Natural killer cell (primary cell): ENCODE measurements at regions not wholly inside any gene's neighbourhood (a gene's known extent, or its start where the extent isn't known, plus 50 kb on each side); places are given as distances from the start of the nearest gene placed in this dataset.

Source experiments
- ATAC-seq, 3 donors: fragments of 150-1000 bp in 2 of 3; fragments of 200-7000 bp in 1 of 3; cut with Tn5 transposase; 1 replicate in 1 of 3; 2 replicates in 2 of 3; pipeline ENCODE4 v1.10.0; 2021; ENCODE audit warnings: mild to moderate bottlenecking in 2 of 3, moderate library complexity in 2 of 3
- DNase-seq, 2 donors: peaks; one replicate each; pipeline versions ENCODE4 v3.0.0 to v3.0.0-alpha.2; 2013 to 2021; ENCODE audit warnings: mixed read lengths in 1 of 2
- H3K27ac ChIP-seq: one replicate; pipeline ENCODE4 v1.5.1; 2013; ENCODE audit warnings: mild to moderate bottlenecking, low read length
- H3K27me3 ChIP-seq: one replicate; pipeline ENCODE4 v1.6.1; 2013; ENCODE audit warnings: low read length; ENCODE audit not compliant: control insufficient read depth, insufficient read depth
- H3K36me3 ChIP-seq: one replicate; pipeline ENCODE4 v1.6.1; 2013; ENCODE audit warnings: low read length; ENCODE audit not compliant: control insufficient read depth, insufficient read depth
- H3K4me1 ChIP-seq: one replicate; pipeline ENCODE4 v1.6.1; 2013; ENCODE audit warnings: low read length; ENCODE audit not compliant: control insufficient read depth, insufficient read depth
- H3K4me3 ChIP-seq: one replicate; pipeline ENCODE4 v1.5.1; 2013; ENCODE audit warnings: low read length
- H3K9me3 ChIP-seq: one replicate; pipeline ENCODE4 v1.6.1; 2013; ENCODE audit warnings: low read length; ENCODE audit not compliant: control insufficient read depth, insufficient read depth
- H3K27ac Mint-ChIP-seq, 2 donors: one replicate each; pipeline ENCODE4 v1.8.0; 2022; ENCODE audit warnings: mild to moderate bottlenecking in 2 of 2, mixed read lengths in 2 of 2, moderate library complexity in 1 of 2
- H3K27me3 Mint-ChIP-seq, 2 donors: one replicate each; pipeline ENCODE4 v1.8.0; 2022; ENCODE audit warnings: low read depth in 2 of 2, mixed read lengths in 2 of 2
- H3K36me3 Mint-ChIP-seq: one replicate; pipeline ENCODE4 v1.8.0; 2022; ENCODE audit warnings: mixed read lengths
- H3K4me1 Mint-ChIP-seq, 2 donors: one replicate each; pipeline ENCODE4 v1.8.0; 2022; ENCODE audit warnings: mixed read lengths in 2 of 2
- H3K4me3 Mint-ChIP-seq: one replicate; pipeline ENCODE4 v1.8.0; 2022; ENCODE audit warnings: mild to moderate bottlenecking, moderate library complexity, mixed read lengths
- H3K9me3 Mint-ChIP-seq, 2 donors: one replicate each; pipeline ENCODE4 v1.8.0; 2022; ENCODE audit warnings: mixed read lengths in 2 of 2
- WGBS: methylation state at CpG from one replicate; pipeline ENCODE4 v1.1.7; 2013; ENCODE audit warnings: missing lambda C conversion rate; ENCODE audit not compliant: insufficient coverage; 5-methylcytosine and 5-hydroxymethylcytosine counted together
- intact Hi-C: fragments of 100-400 bp; cut with micrococcal nuclease; formaldehyde crosslinking; loops from one replicate; pipeline ENCODE4 v1.14.2; 2022
- TF ChIP-seq, protein P1 (sequence below): fragments of 200-600 bp; IDR thresholded peaks from one replicate; pipeline ENCODE4 v1.8.0; 2022; ENCODE audit warnings: antibody characterized with exemption

DNA sequence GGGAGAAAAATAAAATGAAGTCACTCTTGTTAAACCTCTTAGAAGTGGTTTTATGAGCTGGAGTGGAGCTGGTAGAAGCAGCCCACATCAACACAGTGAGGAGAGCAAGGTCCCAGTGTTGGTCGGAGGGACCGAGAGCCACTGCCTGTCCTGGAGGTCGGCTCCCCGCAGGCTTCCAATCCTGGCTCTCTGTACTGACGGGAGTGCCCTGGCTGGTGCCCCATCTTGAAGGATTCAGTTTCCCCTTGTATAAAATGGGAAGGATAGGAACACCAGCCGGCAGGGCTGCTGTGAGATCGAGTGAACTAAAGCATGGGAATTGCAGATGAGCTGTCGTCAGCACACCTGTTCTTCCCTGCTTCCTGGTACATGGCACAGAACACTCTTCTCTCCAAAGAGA lies 104.3 kb upstream of the ID2 start:
- H3K27me3 ChIP-seq = no peaks in the 10 kb centered on the region
- DNase-seq (no peak), ATAC-seq (no peak)
- H3K27ac ChIP-seq = no peak overlapping the region
- WGBS = 85% methylated on average over 8 of the region's 8 CpGs
- Mint-ChIP-seq H3K27ac (peak overlapping the region in 1 of 2 donors; percentile 37), H3K4me3 (no peak overlapping the region), H3K9me3 (no peaks in the 10 kb centered on the region), H3K4me1 (peaks cover 34 to 47% of the 10 kb centered on the region in 2 donors), H3K27me3 (peaks cover 0 to 6% of the 10 kb centered on the region in 2 donors), H3K36me3 (no peaks in the 10 kb centered on the region)
- H3K36me3 ChIP-seq = no peaks in the 10 kb centered on the region
- H3K4me3 ChIP-seq = no peak overlapping the region
- intact Hi-C loops = no loop called here
- TF ChIP-seq, protein P1, sequence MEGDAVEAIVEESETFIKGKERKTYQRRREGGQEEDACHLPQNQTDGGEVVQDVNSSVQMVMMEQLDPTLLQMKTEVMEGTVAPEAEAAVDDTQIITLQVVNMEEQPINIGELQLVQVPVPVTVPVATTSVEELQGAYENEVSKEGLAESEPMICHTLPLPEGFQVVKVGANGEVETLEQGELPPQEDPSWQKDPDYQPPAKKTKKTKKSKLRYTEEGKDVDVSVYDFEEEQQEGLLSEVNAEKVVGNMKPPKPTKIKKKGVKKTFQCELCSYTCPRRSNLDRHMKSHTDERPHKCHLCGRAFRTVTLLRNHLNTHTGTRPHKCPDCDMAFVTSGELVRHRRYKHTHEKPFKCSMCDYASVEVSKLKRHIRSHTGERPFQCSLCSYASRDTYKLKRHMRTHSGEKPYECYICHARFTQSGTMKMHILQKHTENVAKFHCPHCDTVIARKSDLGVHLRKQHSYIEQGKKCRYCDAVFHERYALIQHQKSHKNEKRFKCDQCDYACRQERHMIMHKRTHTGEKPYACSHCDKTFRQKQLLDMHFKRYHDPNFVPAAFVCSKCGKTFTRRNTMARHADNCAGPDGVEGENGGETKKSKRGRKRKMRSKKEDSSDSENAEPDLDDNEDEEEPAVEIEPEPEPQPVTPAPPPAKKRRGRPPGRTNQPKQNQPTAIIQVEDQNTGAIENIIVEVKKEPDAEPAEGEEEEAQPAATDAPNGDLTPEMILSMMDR = no peak
- H3K9me3 ChIP-seq = no peaks in the 10 kb centered on the region
- peaks cover 41% of the 10 kb centered on the region for H3K4me1 ChIP-seq

DNA sequence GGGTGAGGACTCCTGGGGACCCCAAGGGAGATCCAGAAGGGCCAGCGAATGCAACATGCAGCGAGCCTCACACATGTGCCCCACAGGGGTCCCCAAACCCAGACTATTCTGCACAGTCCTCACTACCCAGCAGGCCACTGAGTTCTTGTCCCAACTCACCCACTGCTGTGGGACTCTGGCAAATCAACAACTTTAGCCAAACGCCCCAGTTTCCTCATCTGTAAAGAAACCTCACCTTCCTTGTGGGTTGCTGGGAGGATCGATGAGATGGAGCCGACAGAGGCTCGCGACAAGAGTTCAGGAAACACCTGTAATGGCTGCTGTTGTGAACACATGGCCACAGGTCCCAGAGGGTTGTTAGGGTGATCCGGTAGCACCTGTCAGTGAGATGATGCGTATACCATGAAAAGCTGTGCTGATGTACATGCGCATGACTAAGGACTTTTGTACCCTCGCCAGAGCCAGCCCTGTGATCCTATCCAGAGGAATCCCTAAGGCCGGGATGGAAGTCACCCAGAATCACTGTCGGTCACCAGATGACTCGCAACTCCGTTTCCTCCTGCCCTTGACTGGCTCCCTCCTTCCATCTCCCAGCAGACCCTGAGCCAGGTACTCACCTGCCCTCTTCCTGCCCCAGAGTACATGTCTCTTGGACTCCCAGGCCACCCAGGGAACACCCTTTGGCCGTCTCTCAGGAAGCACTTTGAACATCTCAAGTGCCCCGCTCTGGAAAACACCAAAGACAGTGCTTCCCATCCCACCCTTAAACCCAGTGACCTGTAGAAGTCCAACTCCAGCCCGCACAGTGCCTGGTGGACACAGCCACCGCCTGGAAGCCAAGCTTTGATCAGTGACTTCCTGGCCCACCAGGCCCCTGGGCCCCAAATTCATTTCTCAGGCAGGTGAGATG lies 103.3 kb upstream of the ID2 start:
- peaks cover 34 to 47% of the 10 kb centered on the region in 2 donors for H3K4me1 Mint-ChIP-seq
- H3K27ac Mint-ChIP-seq = no peak overlapping the region
- peaks cover 48% of the 10 kb centered on the region for H3K4me1 ChIP-seq
- intact Hi-C loops = no loop called here
- H3K9me3 Mint-ChIP-seq = no peaks in the 10 kb centered on the region
- H3K4me3 Mint-ChIP-seq = no peak overlapping the region
- H3K27me3 Mint-ChIP-seq = peaks cover 0 to 6% of the 10 kb centered on the region in 2 donors
- no peak overlapping the region for H3K27ac ChIP-seq
- H3K9me3 ChIP-seq = no peaks in the 10 kb centered on the region
- WGBS = 76% methylated on average over 19 of the region's 19 CpGs
- DNase-seq (no peak), ATAC-seq (no peak)
- no peak overlapping the region for H3K4me3 ChIP-seq
- no peaks in the 10 kb centered on the region for H3K36me3 ChIP-seq
- no peaks in the 10 kb centered on the region for H3K27me3 ChIP-seq
- no peaks in the 10 kb centered on the region for H3K36me3 Mint-ChIP-seq
- TF ChIP-seq, protein P1 = no peak

DNA sequence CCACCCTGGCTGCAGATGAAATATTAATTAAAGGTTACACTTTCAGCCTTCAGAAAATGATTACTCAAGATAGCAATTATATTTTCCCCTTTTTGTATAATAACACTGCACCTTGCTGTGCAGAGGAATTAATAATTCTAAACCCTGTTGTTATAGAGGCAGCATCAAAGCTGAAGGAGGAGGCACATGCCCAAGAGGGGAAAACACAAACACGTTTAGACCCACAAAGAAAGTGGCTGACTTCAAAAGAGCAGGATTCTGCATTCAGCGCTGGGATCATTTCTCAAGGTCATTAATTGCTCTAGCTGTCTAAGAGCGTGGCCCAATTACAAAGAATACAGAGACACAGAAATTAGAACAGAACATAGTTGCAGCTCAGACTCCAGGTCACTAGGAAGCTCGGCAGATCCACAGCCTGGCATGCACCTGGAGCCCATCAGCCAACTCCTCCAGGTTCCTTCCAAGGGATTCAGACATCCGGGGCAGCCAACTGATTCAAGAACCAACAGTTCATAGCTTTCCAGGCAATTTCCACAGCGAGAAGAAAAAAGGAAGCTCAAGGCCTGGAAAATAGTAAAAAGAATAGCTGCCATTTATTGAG lies 102.3 kb upstream of the ID2 start:
- Mint-ChIP-seq H3K27me3 (peaks cover 0 to 7% of the 10 kb centered on the region in 2 donors), H3K4me3 (no peak overlapping the region), H3K27ac (no peak overlapping the region), H3K9me3 (no peaks in the 10 kb centered on the region), H3K4me1 (peaks cover 28 to 50% of the 10 kb centered on the region in 2 donors), H3K36me3 (no peaks in the 10 kb centered on the region)
- intact Hi-C loops = no loop called here
- Histone ChIP-seq H3K9me3 (no peaks in the 10 kb centered on the region), H3K4me3 (no peak overlapping the region), H3K27me3 (no peaks in the 10 kb centered on the region), H3K36me3 (no peaks in the 10 kb centered on the region), H3K27ac (no peak overlapping the region), H3K4me1 (peaks cover 48% of the 10 kb centered on the region)
- DNase-seq (no peak), ATAC-seq (no peak)
- TF ChIP-seq, protein P1 = no peak
- 89% methylated on average over 6 of the region's 6 CpGs for WGBS
